ENCODE measurements at regions not wholly inside any gene's neighbourhood (a gene's known extent, or its start where the extent isn't known, plus 50 kb on each side); places are given as distances from the start of the nearest gene placed in this dataset.

- no peak for DNase-seq (ENCODE audit: low read depth in 4 of 4, low spot score in 2 of 4)
Observed at GRCh38 chr18:37641573-37641972, 76.0 kb upstream of the CELF4 start.

- no peak for DNase-seq (ENCODE audit: low read depth in 4 of 4, low spot score in 2 of 4)
Observed at GRCh38 chr18:37640504-37640903, 74.9 kb upstream of the CELF4 start.

- no peak for DNase-seq (ENCODE audit: low read depth in 4 of 4, low spot score in 2 of 4)
Observed at GRCh38 chr18:37639846-37640245, 74.2 kb upstream of the CELF4 start.

GRCh38 chr18:37637478-37637850 is 71.9 kb upstream of the CELF4 start:
- no peak for DNase-seq (ENCODE audit: low read depth in 4 of 4, low spot score in 2 of 4)

GRCh38 chr18:37636831-37637477 is 71.4 kb upstream of the CELF4 start:
- DNase-seq (ENCODE audit: low read depth in 4 of 4, low spot score in 2 of 4) = no peak

- DNase-seq (ENCODE audit: low read depth in 4 of 4, low spot score in 2 of 4) = no peak
Observed at GRCh38 chr18:37634516-37634915, 68.9 kb upstream of the CELF4 start.

- DNase-seq (ENCODE audit: low read depth in 4 of 4, low spot score in 2 of 4) = no peak
Observed at GRCh38 chr18:37631422-37631821, 65.8 kb upstream of the CELF4 start.

GRCh38 chr18:37630334-37630733 is 64.7 kb upstream of the CELF4 start:
- DNase-seq (ENCODE audit: low read depth in 4 of 4, low spot score in 2 of 4) = no peak

GRCh38 chr18:37628470-37629220 is 63.0 kb upstream of the CELF4 start:
- no peak for DNase-seq (ENCODE audit: low read depth in 4 of 4, low spot score in 2 of 4)

GRCh38 chr18:37624318-37624717 is 58.7 kb upstream of the CELF4 start:
- DNase-seq (ENCODE audit: low read depth in 4 of 4, low spot score in 2 of 4) = peak in 1 of 4 donors; percentile 7

- no peak for DNase-seq (ENCODE audit: low read depth in 4 of 4, low spot score in 2 of 4)
Observed at GRCh38 chr18:37619964-37620363, 54.4 kb upstream of the CELF4 start.

GRCh38 chr18:37617623-37618022 is 52.0 kb upstream of the CELF4 start:
- DNase-seq (ENCODE audit: low read depth in 4 of 4, low spot score in 2 of 4) = no peak

Data from left renal cortex interstitium (tissue), 4 donors.